B cell (primary cell): ENCODE measurements at regions not wholly inside any gene's neighbourhood (a gene's known extent, or its start where the extent isn't known, plus 50 kb on each side); places are given as distances from the start of the nearest gene placed in this dataset.
A peak's percentile ranks its signal among the peaks of the same experiment; 100 is the strongest.

ENCODE experiments used
- ATAC-seq: fragments of 200-7000 bp; cut with Tn5 transposase; one replicate; pipeline ENCODE4 v1.10.0; 2021; ENCODE audit warnings: low read depth, mild to moderate bottlenecking, moderate number of reproducible peaks, moderate library complexity
- CTCF ChIA-PET: fragments of 350-600 bp; sonication (Branson Sonifier 250); formaldehyde crosslinking; loops from one replicate; lab custom pipeline; 2021; ENCODE audit warnings: antibody characterized with exemption, inconsistent platforms; lab: Charles Lee
- POLR2A ChIA-PET: fragments of 350-600 bp; sonication (Branson Sonifier 250); formaldehyde crosslinking; loops from one replicate; lab custom pipeline; 2021; ENCODE audit warnings: antibody characterized with exemption; lab: Charles Lee
- DNase-seq: peaks from one replicate; pipeline ENCODE4 v3.0.0; 2013
- H2AFZ ChIP-seq: 2 replicates; pipeline ENCODE4 v1.6.1; 2012; ENCODE audit warnings: mild to moderate bottlenecking, low read depth, low read length; ENCODE audit not compliant: insufficient read depth, poor library complexity, severe bottlenecking
- H3K27ac ChIP-seq, 2 donors: 1 replicate in 1 of 2; 2 replicates in 1 of 2; pipeline ENCODE4 v1.5.1; 2012 to 2013; ENCODE audit warnings: low read length in 2 of 2, mild to moderate bottlenecking in 2 of 2, moderate library complexity in 1 of 2
- H3K27me3 ChIP-seq, 4 experiments: fragments of 200-600 bp in 1 of 4; sonication (generic) in 1 of 4; replicated peaks in 1 of 4; 1 replicate in 2 of 4; 2 replicates in 2 of 4; pipeline versions ENCODE4 v1.6.1 to v1.7.0; 2013 to 2016; ENCODE audit warnings: low read length in 3 of 4, mild to moderate bottlenecking in 2 of 4, mixed read lengths in 1 of 4, moderate library complexity in 1 of 4; ENCODE audit not compliant: insufficient read depth in 4 of 4, control insufficient read depth in 3 of 4; ENCODE audit errors: control extremely low read depth in 1 of 4
- H3K36me3 ChIP-seq, 2 experiments: replicated peaks in 1 of 2; 1 replicate in 1 of 2; 2 replicates in 1 of 2; pipeline versions ENCODE4 v1.6.1 to v1.7.1; 2013; ENCODE audit warnings: low read length in 1 of 2; ENCODE audit not compliant: insufficient read depth in 2 of 2, control insufficient read depth in 1 of 2; ENCODE audit errors: control extremely low read depth in 1 of 2, extremely low read depth in 1 of 2
- H3K4me1 ChIP-seq, 2 donors: fragments of 200-600 bp in 1 of 2; sonication (generic) in 1 of 2; 1 replicate in 1 of 2; 2 replicates in 1 of 2; pipeline versions ENCODE4 v1.5.1 to v1.6.1; 2013 to 2017; ENCODE audit warnings: low read length in 2 of 2; ENCODE audit not compliant: control insufficient read depth in 2 of 2, insufficient read depth in 2 of 2
- H3K4me2 ChIP-seq: replicated peaks from 2 replicates; pipeline ENCODE3; 2012; ENCODE audit warnings: mild to moderate bottlenecking, low read depth, low read length; ENCODE audit not compliant: poor library complexity, severe bottlenecking
- H3K4me3 ChIP-seq, 5 experiments: fragments of 200-600 bp in 1 of 5; sonication (generic) in 1 of 5; 1 replicate in 3 of 5; 2 replicates in 2 of 5; pipeline versions ENCODE4 v1.5.1 to v1.7.0; 2011 to 2016; ENCODE audit warnings: low read length in 4 of 5, mild to moderate bottlenecking in 4 of 5, low read depth in 2 of 5, control low read depth in 1 of 5, moderate library complexity in 1 of 5; ENCODE audit not compliant: insufficient read depth in 1 of 5; ENCODE audit errors: control extremely low read depth in 1 of 5, extremely low read depth in 1 of 5
- H3K79me2 ChIP-seq: fragments of 200-600 bp; sonication (generic); one replicate; pipeline ENCODE4 v1.6.0; 2016; ENCODE audit warnings: low read length; ENCODE audit not compliant: control insufficient read depth, insufficient read depth
- H3K9ac ChIP-seq: fragments of 200-600 bp; sonication (generic); 2 replicates; pipeline ENCODE4 v1.6.1; 2017; ENCODE audit warnings: mild to moderate bottlenecking, low read length, moderate library complexity
- H3K9me3 ChIP-seq, 3 donors: one replicate each; pipeline versions ENCODE4 v1.6.1 to v1.7.1; 2013; ENCODE audit warnings: low read length in 2 of 3; ENCODE audit not compliant: control insufficient read depth in 2 of 3, insufficient read depth in 1 of 3; ENCODE audit errors: control extremely low read depth in 1 of 3
- H4K20me1 ChIP-seq: 2 replicates; pipeline ENCODE4 v1.6.0; 2012; ENCODE audit warnings: mild to moderate bottlenecking, low read length; ENCODE audit not compliant: insufficient read depth, control insufficient read depth, poor library complexity, severe bottlenecking
- H3K27ac Mint-ChIP-seq: one replicate; pipeline ENCODE4 v1.8.0; 2021; ENCODE audit warnings: mixed read lengths
- H3K27me3 Mint-ChIP-seq: one replicate; pipeline ENCODE4 v1.8.0; 2021; ENCODE audit warnings: mixed read lengths
- H3K4me1 Mint-ChIP-seq: one replicate; pipeline ENCODE4 v1.8.0; 2021; ENCODE audit warnings: mixed read lengths
- H3K4me3 Mint-ChIP-seq: one replicate; pipeline ENCODE4 v1.8.0; 2021; ENCODE audit warnings: mixed read lengths
- H3K9me3 Mint-ChIP-seq: one replicate; pipeline ENCODE4 v1.8.0; 2022; ENCODE audit warnings: mixed read lengths; ENCODE audit not compliant: insufficient read depth
- CTCF ChIP-seq: fragments of 200-600 bp; IDR thresholded peaks from one replicate; pipeline ENCODE4 v1.8.0; 2022; ENCODE audit warnings: antibody characterized with exemption, mild to moderate bottlenecking
- EZH2 ChIP-seq: IDR thresholded peaks from 2 replicates; pipeline ENCODE4 v1.6.1; 2012; ENCODE audit warnings: borderline replicate concordance, low read depth, mild to moderate bottlenecking, moderate library complexity, low read length; ENCODE audit not compliant: insufficient read depth, poor library complexity, severe bottlenecking
- WGBS: methylation state at CpG from one replicate; pipeline ENCODE4 v1.1.5; 2013; ENCODE audit warnings: missing lambda C conversion rate; ENCODE audit not compliant: insufficient coverage; 5-methylcytosine and 5-hydroxymethylcytosine counted together
- intact Hi-C: fragments of 100-400 bp; cut with micrococcal nuclease; formaldehyde crosslinking; loops from one replicate; pipeline ENCODE4 v1.10.0; 2022

- intact Hi-C loops, result no loop called here
- CTCF ChIA-PET, result no interaction called here
Measured at GRCh38 chr5:118593003-118593328, 395.4 kb downstream of the DTWD2 start.

More at GRCh38 chr5:118593003-118593328, 395.4 kb downstream of the DTWD2 start:
- ATAC-seq (no peak), DNase-seq (no peak)
- Mint-ChIP-seq H3K4me1 (no peaks in the 10 kb centered on the region), H3K27ac (no peak overlapping the region), H3K4me3 (no peak overlapping the region), H3K9me3 (no peaks in the 10 kb centered on the region), H3K27me3 (peaks cover 9% of the 10 kb centered on the region)
- POLR2A ChIA-PET, result interaction anchor here (0.6 kb wide), 1 partner anchor 195 kb away, joined by 3 read pairs; no protein-coding TSS in a partner anchor
- Histone ChIP-seq H3K27ac (no peak overlapping the region), H3K79me2 (no peaks in the 10 kb centered on the region), H3K9ac (no peak overlapping the region), H3K4me2 (no peak overlapping the region), H3K4me1 (no peaks in the 10 kb centered on the region), H3K27me3 (no peaks in the 10 kb centered on the region), H3K9me3 (no peaks in the 10 kb centered on the region), H4K20me1 (no peaks in the 10 kb centered on the region), H2AFZ (no peak overlapping the region), H3K4me3 (no peak overlapping the region), H3K36me3 (no peaks in the 10 kb centered on the region)
- no peak for TF ChIP-seq EZH2
- TF ChIP-seq CTCF, result peak; percentile 8
- 50% methylated on average over 1 of the region's 1 CpG for WGBS
